Activated T-cell treated with anti-CD3 and anti-CD28 coated beads, Interleukin-2, amount 50 U/mL, for 24 hours (primary cell): ENCODE measurements at regions not wholly inside any gene's neighbourhood (a gene's known extent, or its start where the extent isn't known, plus 50 kb on each side); places are given as distances from the start of the nearest gene placed in this dataset.

Source experiments
- DNase-seq: peaks from one replicate; pipeline ENCODE4 v3.0.0-alpha.2; 2020
- H3K27ac Mint-ChIP-seq: 2 replicates; pipeline ENCODE4 v1.8.0; 2020; ENCODE audit warnings: mild to moderate bottlenecking, mixed read lengths
- H3K27me3 Mint-ChIP-seq: 2 replicates; pipeline ENCODE4 v1.8.0; 2020; ENCODE audit warnings: mixed read lengths
- H3K36me3 Mint-ChIP-seq: 2 replicates; pipeline ENCODE4 v1.8.0; 2020; ENCODE audit warnings: low read depth, mixed read lengths
- H3K4me1 Mint-ChIP-seq: 2 replicates; pipeline ENCODE4 v1.8.0; 2020; ENCODE audit warnings: low read depth, mixed read lengths
- H3K4me3 Mint-ChIP-seq: 2 replicates; pipeline ENCODE4 v1.8.0; 2020; ENCODE audit warnings: mild to moderate bottlenecking, moderate library complexity, mixed read lengths
- H3K9me3 Mint-ChIP-seq: 2 replicates; pipeline ENCODE4 v1.8.0; 2020; ENCODE audit warnings: mixed read lengths

GRCh38 chr3:112744825-112745566, 101.7 kb downstream of the CD200R1L start:
- H3K9me3 Mint-ChIP-seq, result no peaks in the 10 kb centered on the region
- H3K27me3 Mint-ChIP-seq, result no peaks in the 10 kb centered on the region
- no peak overlapping the region for H3K27ac Mint-ChIP-seq
- H3K4me1 Mint-ChIP-seq, result peaks cover 32% of the 10 kb centered on the region
- no peak overlapping the region for H3K4me3 Mint-ChIP-seq
- no peak for DNase-seq
- no peaks in the 10 kb centered on the region for H3K36me3 Mint-ChIP-seq

- H3K36me3 Mint-ChIP-seq, result no peaks in the 10 kb centered on the region
- H3K27ac Mint-ChIP-seq, result no peak overlapping the region
- peaks cover 41% of the 10 kb centered on the region for H3K4me1 Mint-ChIP-seq
- H3K4me3 Mint-ChIP-seq, result no peak overlapping the region
- DNase-seq, result no peak
- no peaks in the 10 kb centered on the region for H3K27me3 Mint-ChIP-seq
- H3K9me3 Mint-ChIP-seq, result no peaks in the 10 kb centered on the region
Observed at GRCh38 chr3:112744106-112744505, 102.6 kb downstream of the CD200R1L start.

GRCh38 chr3:112742934-112743333, 102.0 kb upstream of the CCDC80 start:
- no peaks in the 10 kb centered on the region for H3K36me3 Mint-ChIP-seq
- no peak for DNase-seq
- H3K9me3 Mint-ChIP-seq, result no peaks in the 10 kb centered on the region
- H3K27me3 Mint-ChIP-seq, result no peaks in the 10 kb centered on the region
- H3K4me1 Mint-ChIP-seq, result peaks cover 48% of the 10 kb centered on the region
- no peak overlapping the region for H3K4me3 Mint-ChIP-seq
- no peak overlapping the region for H3K27ac Mint-ChIP-seq

- DNase-seq, result no peak
- H3K27ac Mint-ChIP-seq, result no peak overlapping the region
- H3K27me3 Mint-ChIP-seq, result no peaks in the 10 kb centered on the region
- no peaks in the 10 kb centered on the region for H3K9me3 Mint-ChIP-seq
- peaks cover 49% of the 10 kb centered on the region for H3K4me1 Mint-ChIP-seq
- H3K36me3 Mint-ChIP-seq, result no peaks in the 10 kb centered on the region
- H3K4me3 Mint-ChIP-seq, result no peak overlapping the region
Observed at GRCh38 chr3:112741983-112742382, 101.0 kb upstream of the CCDC80 start.

- Mint-ChIP-seq H3K27ac (no peak overlapping the region), H3K27me3 (no peaks in the 10 kb centered on the region), H3K36me3 (no peaks in the 10 kb centered on the region), H3K9me3 (no peaks in the 10 kb centered on the region), H3K4me3 (no peak overlapping the region), H3K4me1 (peaks cover 61% of the 10 kb centered on the region)
- DNase-seq, result no peak
Observed at GRCh38 chr3:112740835-112741234, 99.9 kb upstream of the CCDC80 start.

GRCh38 chr3:112739252-112739965, 98.5 kb upstream of the CCDC80 start:
- DNase-seq, result no peak
- Mint-ChIP-seq H3K4me1 (peaks cover 58% of the 10 kb centered on the region), H3K4me3 (no peak overlapping the region), H3K27ac (peak overlapping the region; percentile 28), H3K9me3 (no peaks in the 10 kb centered on the region), H3K36me3 (no peaks in the 10 kb centered on the region), H3K27me3 (no peaks in the 10 kb centered on the region)

- H3K27ac Mint-ChIP-seq, result no peak overlapping the region
- H3K9me3 Mint-ChIP-seq, result no peaks in the 10 kb centered on the region
- DNase-seq, result no peak
- H3K4me3 Mint-ChIP-seq, result no peak overlapping the region
- peaks cover 58% of the 10 kb centered on the region for H3K4me1 Mint-ChIP-seq
- no peaks in the 10 kb centered on the region for H3K36me3 Mint-ChIP-seq
- no peaks in the 10 kb centered on the region for H3K27me3 Mint-ChIP-seq
Observed at GRCh38 chr3:112738366-112738765, 97.4 kb upstream of the CCDC80 start.

GRCh38 chr3:112736805-112737566, 96.0 kb upstream of the CCDC80 start:
- peak overlapping the region; percentile 59 for H3K27ac Mint-ChIP-seq
- DNase-seq, result no peak
- no peak overlapping the region for H3K4me3 Mint-ChIP-seq
- H3K27me3 Mint-ChIP-seq, result no peaks in the 10 kb centered on the region
- H3K4me1 Mint-ChIP-seq, result peaks cover 57% of the 10 kb centered on the region
- no peaks in the 10 kb centered on the region for H3K36me3 Mint-ChIP-seq
- no peaks in the 10 kb centered on the region for H3K9me3 Mint-ChIP-seq

- Mint-ChIP-seq H3K9me3 (no peaks in the 10 kb centered on the region), H3K4me3 (no peak overlapping the region), H3K4me1 (peaks cover 53% of the 10 kb centered on the region), H3K27me3 (no peaks in the 10 kb centered on the region), H3K27ac (no peak overlapping the region), H3K36me3 (no peaks in the 10 kb centered on the region)
- DNase-seq, result no peak
Observed at GRCh38 chr3:112736386-112736785, 95.4 kb upstream of the CCDC80 start.

- H3K4me1 Mint-ChIP-seq, result peaks cover 49% of the 10 kb centered on the region
- DNase-seq, result no peak
- H3K9me3 Mint-ChIP-seq, result no peaks in the 10 kb centered on the region
- no peaks in the 10 kb centered on the region for H3K27me3 Mint-ChIP-seq
- H3K27ac Mint-ChIP-seq, result no peak overlapping the region
- no peak overlapping the region for H3K4me3 Mint-ChIP-seq
- no peaks in the 10 kb centered on the region for H3K36me3 Mint-ChIP-seq
Observed at GRCh38 chr3:112735926-112736325, 95.0 kb upstream of the CCDC80 start.

- no peak overlapping the region for H3K27ac Mint-ChIP-seq
- H3K4me3 Mint-ChIP-seq, result no peak overlapping the region
- H3K9me3 Mint-ChIP-seq, result no peaks in the 10 kb centered on the region
- H3K27me3 Mint-ChIP-seq, result no peaks in the 10 kb centered on the region
- no peaks in the 10 kb centered on the region for H3K36me3 Mint-ChIP-seq
- H3K4me1 Mint-ChIP-seq, result peaks cover 38% of the 10 kb centered on the region
- peak; percentile 67 for DNase-seq
Observed at GRCh38 chr3:112734736-112735350, 93.9 kb upstream of the CCDC80 start.

- Mint-ChIP-seq H3K27ac (no peak overlapping the region), H3K36me3 (no peaks in the 10 kb centered on the region), H3K27me3 (no peaks in the 10 kb centered on the region), H3K4me1 (peaks cover 31% of the 10 kb centered on the region), H3K9me3 (no peaks in the 10 kb centered on the region), H3K4me3 (no peak overlapping the region)
- DNase-seq, result no peak
Observed at GRCh38 chr3:112734171-112734570, 93.2 kb upstream of the CCDC80 start.

GRCh38 chr3:112730210-112730609, 89.3 kb upstream of the CCDC80 start:
- Mint-ChIP-seq H3K4me3 (no peak overlapping the region), H3K9me3 (no peaks in the 10 kb centered on the region), H3K36me3 (no peaks in the 10 kb centered on the region), H3K4me1 (peaks cover 4% of the 10 kb centered on the region), H3K27ac (no peak overlapping the region), H3K27me3 (no peaks in the 10 kb centered on the region)
- no peak for DNase-seq

- Mint-ChIP-seq H3K36me3 (no peaks in the 10 kb centered on the region), H3K27me3 (no peaks in the 10 kb centered on the region), H3K4me1 (no peaks in the 10 kb centered on the region), H3K9me3 (no peaks in the 10 kb centered on the region), H3K4me3 (no peak overlapping the region), H3K27ac (no peak overlapping the region)
- DNase-seq, result no peak
Observed at GRCh38 chr3:112721231-112721630, 80.3 kb upstream of the CCDC80 start.
